ENCODE measurements at regions not wholly inside any gene's neighbourhood (a gene's known extent, or its start where the extent isn't known, plus 50 kb on each side); places are given as distances from the start of the nearest gene placed in this dataset.

GRCh38 chr11:26093206-26093605, 238.7 kb upstream of the ANO3 start:
- H3K27me3 Mint-ChIP-seq: no peaks in the 10 kb centered on the region
- ATAC-seq (replicated peaks; ENCODE audit: extremely low read depth, poor library complexity, severe bottlenecking) (no peak), DNase-seq (ENCODE audit: low spot score in 2 of 2) (no peak)
- no peak overlapping the region for H3K27ac Mint-ChIP-seq (ENCODE audit: low read depth)
- H3K9me3 Mint-ChIP-seq: peaks cover 11% of the 10 kb centered on the region
- no peak overlapping the region for H3K4me3 Mint-ChIP-seq
- H3K36me3 Mint-ChIP-seq (ENCODE audit: insufficient read depth): no peaks in the 10 kb centered on the region
- H3K4me1 Mint-ChIP-seq: no peaks in the 10 kb centered on the region

GRCh38 chr11:26095340-26095739, 236.6 kb upstream of the ANO3 start:
- no peaks in the 10 kb centered on the region for H3K27me3 Mint-ChIP-seq
- ATAC-seq (replicated peaks; ENCODE audit: extremely low read depth, poor library complexity, severe bottlenecking) (no peak), DNase-seq (ENCODE audit: low spot score in 2 of 2) (no peak)
- no peaks in the 10 kb centered on the region for H3K36me3 Mint-ChIP-seq (ENCODE audit: insufficient read depth)
- no peak overlapping the region for H3K4me3 Mint-ChIP-seq
- H3K4me1 Mint-ChIP-seq: no peaks in the 10 kb centered on the region
- no peak overlapping the region for H3K27ac Mint-ChIP-seq (ENCODE audit: low read depth)
- peaks cover 10% of the 10 kb centered on the region for H3K9me3 Mint-ChIP-seq

DNA sequence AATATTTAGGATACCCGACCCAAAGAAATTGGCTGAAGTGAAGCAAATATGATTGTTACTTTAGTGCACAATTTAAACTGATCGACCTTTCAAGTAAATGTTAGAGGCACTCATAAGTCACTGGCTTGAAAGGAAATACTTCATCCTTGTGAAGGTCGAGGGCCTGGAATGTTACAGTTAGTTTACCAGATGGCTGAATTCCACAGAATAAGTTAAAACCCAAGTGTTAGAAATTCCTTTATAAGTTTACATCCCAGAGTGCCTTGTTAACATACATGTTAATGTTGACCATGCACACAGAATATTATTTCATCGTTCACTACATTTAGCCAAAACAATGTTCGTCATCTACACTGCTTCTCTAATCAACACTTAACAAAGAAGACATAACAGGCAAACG, 235.5 kb upstream of the ANO3 start:
- peaks cover 16% of the 10 kb centered on the region for H3K9me3 Mint-ChIP-seq
- H3K4me3 Mint-ChIP-seq: no peak overlapping the region
- no peak for DNase-seq (ENCODE audit: low spot score in 2 of 2)
- no peak for ATAC-seq (replicated peaks; ENCODE audit: extremely low read depth, poor library complexity, severe bottlenecking)
- no peak overlapping the region for H3K27ac Mint-ChIP-seq (ENCODE audit: low read depth)
- H3K4me1 Mint-ChIP-seq: no peaks in the 10 kb centered on the region
- H3K27me3 Mint-ChIP-seq: no peaks in the 10 kb centered on the region
- H3K36me3 Mint-ChIP-seq (ENCODE audit: insufficient read depth): no peaks in the 10 kb centered on the region

DNA sequence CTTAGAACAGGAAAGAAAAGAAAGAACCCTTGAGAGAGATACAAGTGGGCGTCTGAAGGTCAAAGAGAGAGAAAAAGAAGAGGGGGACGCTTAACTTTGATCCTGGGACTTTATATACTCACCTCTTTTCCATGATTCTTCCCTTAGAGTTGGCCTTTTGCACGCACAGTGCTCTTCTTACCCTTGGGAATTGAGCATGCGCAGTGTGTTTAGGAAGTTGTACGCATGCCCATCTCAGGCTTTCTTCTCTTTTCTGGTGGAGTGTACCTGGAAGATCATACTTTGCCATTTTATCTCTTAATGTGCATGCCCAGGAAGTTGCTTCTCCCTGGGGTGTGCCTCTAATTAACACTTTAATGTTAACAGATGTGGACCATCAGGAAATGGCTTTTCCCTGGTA, 229.6 kb upstream of the ANO3 start:
- peaks cover 27% of the 10 kb centered on the region for H3K9me3 Mint-ChIP-seq
- no peaks in the 10 kb centered on the region for H3K4me1 Mint-ChIP-seq
- H3K27ac Mint-ChIP-seq (ENCODE audit: low read depth): no peak overlapping the region
- no peak overlapping the region for H3K4me3 Mint-ChIP-seq
- no peaks in the 10 kb centered on the region for H3K27me3 Mint-ChIP-seq
- DNase-seq (ENCODE audit: low spot score in 2 of 2) (no peak), ATAC-seq (replicated peaks; ENCODE audit: extremely low read depth, poor library complexity, severe bottlenecking) (no peak)
- no peaks in the 10 kb centered on the region for H3K36me3 Mint-ChIP-seq (ENCODE audit: insufficient read depth)

- no peak overlapping the region for H3K27ac Mint-ChIP-seq (ENCODE audit: low read depth)
- H3K4me3 Mint-ChIP-seq: no peak overlapping the region
- ATAC-seq (replicated peaks; ENCODE audit: extremely low read depth, poor library complexity, severe bottlenecking): no peak
- no peaks in the 10 kb centered on the region for H3K36me3 Mint-ChIP-seq (ENCODE audit: insufficient read depth)
- DNase-seq (ENCODE audit: low spot score in 2 of 2): no peak
- no peaks in the 10 kb centered on the region for H3K4me1 Mint-ChIP-seq
- H3K27me3 Mint-ChIP-seq: no peaks in the 10 kb centered on the region
- H3K9me3 Mint-ChIP-seq: peaks cover 27% of the 10 kb centered on the region
Observed at GRCh38 chr11:26105762-26106423, 226.0 kb upstream of the ANO3 start.

- no peak for DNase-seq (ENCODE audit: low spot score in 2 of 2)
- Mint-ChIP-seq H3K9me3 (peaks cover 22% of the 10 kb centered on the region), H3K27me3 (no peaks in the 10 kb centered on the region), H3K4me3 (no peak overlapping the region), H3K36me3 (ENCODE audit: insufficient read depth) (no peaks in the 10 kb centered on the region), H3K27ac (ENCODE audit: low read depth) (no peak overlapping the region), H3K4me1 (no peaks in the 10 kb centered on the region)
- ATAC-seq (replicated peaks; ENCODE audit: extremely low read depth, poor library complexity, severe bottlenecking): no peak
Observed at GRCh38 chr11:26106726-26107125, 225.2 kb upstream of the ANO3 start.

DNA sequence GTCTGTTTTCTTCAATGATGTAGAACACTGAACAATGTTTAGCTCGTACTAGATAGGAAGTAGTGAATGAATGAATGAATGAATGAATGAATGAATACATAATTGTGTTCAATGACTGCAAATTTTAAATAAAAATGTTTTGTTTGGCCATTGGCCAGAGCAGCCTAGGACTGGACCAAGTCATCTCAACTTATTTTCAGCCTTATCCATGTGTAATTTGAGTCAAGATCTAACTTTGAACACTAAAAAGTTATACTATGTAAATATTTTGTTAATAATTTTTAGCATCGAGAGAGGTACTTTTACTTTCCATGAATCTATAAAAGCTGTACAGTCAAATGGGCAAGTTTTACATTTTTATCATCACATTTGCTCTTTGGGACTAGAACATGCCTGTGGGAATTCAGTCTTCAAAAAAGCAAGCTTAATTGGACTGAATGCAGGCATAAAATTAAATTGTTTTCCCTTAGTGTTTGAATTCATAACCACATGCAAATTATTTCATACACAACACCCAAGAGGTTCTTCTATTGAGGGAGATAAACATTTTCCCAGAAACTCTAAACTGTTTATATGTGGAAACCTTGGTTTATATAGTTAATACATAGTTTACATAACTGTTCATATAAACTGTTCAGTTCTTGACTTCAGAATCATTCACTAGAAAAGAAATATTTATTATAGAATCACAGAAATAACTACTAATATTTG, 222.1 kb upstream of the ANO3 start:
- no peak for ATAC-seq (replicated peaks; ENCODE audit: extremely low read depth, poor library complexity, severe bottlenecking)
- no peak for DNase-seq (ENCODE audit: low spot score in 2 of 2)
- Mint-ChIP-seq H3K27me3 (no peaks in the 10 kb centered on the region), H3K36me3 (ENCODE audit: insufficient read depth) (no peaks in the 10 kb centered on the region), H3K9me3 (peaks cover 16% of the 10 kb centered on the region), H3K4me3 (no peak overlapping the region), H3K4me1 (no peaks in the 10 kb centered on the region), H3K27ac (ENCODE audit: low read depth) (no peak overlapping the region)

GRCh38 chr11:26112264-26112663, 219.7 kb upstream of the ANO3 start:
- H3K27ac Mint-ChIP-seq (ENCODE audit: low read depth): no peak overlapping the region
- H3K9me3 Mint-ChIP-seq: peaks cover 11% of the 10 kb centered on the region
- H3K27me3 Mint-ChIP-seq: no peaks in the 10 kb centered on the region
- H3K4me1 Mint-ChIP-seq: no peaks in the 10 kb centered on the region
- no peak overlapping the region for H3K4me3 Mint-ChIP-seq
- ATAC-seq (replicated peaks; ENCODE audit: extremely low read depth, poor library complexity, severe bottlenecking) (no peak), DNase-seq (ENCODE audit: low spot score in 2 of 2) (no peak)
- H3K36me3 Mint-ChIP-seq (ENCODE audit: insufficient read depth): no peaks in the 10 kb centered on the region

GRCh38 chr11:26121466-26121865, 210.5 kb upstream of the ANO3 start:
- H3K4me1 Mint-ChIP-seq: no peaks in the 10 kb centered on the region
- no peaks in the 10 kb centered on the region for H3K36me3 Mint-ChIP-seq (ENCODE audit: insufficient read depth)
- ATAC-seq (replicated peaks; ENCODE audit: extremely low read depth, poor library complexity, severe bottlenecking): no peak
- H3K27ac Mint-ChIP-seq (ENCODE audit: low read depth): no peak overlapping the region
- no peak overlapping the region for H3K4me3 Mint-ChIP-seq
- H3K9me3 Mint-ChIP-seq: peaks cover 7% of the 10 kb centered on the region
- DNase-seq (ENCODE audit: low spot score in 2 of 2): no peak
- H3K27me3 Mint-ChIP-seq: no peaks in the 10 kb centered on the region

DNA sequence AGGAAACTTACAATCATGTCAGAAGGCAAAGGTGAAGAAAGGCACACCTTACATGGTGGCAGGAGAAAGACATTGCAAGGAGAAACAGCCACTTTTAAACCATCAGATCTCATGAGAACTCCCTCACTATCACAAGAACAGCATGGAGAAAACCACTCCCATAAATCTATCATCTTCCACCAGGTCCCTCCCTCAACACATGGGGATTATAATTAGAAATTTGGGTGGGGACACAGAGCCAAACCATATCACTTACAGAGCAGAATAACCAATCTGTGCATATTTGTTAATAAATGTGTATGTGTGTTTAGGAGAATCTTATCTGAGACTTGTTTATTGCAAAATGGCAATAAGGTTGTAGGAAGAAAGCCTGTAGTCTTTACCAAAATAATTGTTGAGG, 205.2 kb upstream of the ANO3 start:
- H3K4me1 Mint-ChIP-seq: no peaks in the 10 kb centered on the region
- DNase-seq (ENCODE audit: low spot score in 2 of 2): no peak
- no peaks in the 10 kb centered on the region for H3K36me3 Mint-ChIP-seq (ENCODE audit: insufficient read depth)
- no peak for ATAC-seq (replicated peaks; ENCODE audit: extremely low read depth, poor library complexity, severe bottlenecking)
- H3K4me3 Mint-ChIP-seq: no peak overlapping the region
- H3K27me3 Mint-ChIP-seq: no peaks in the 10 kb centered on the region
- peaks cover 18% of the 10 kb centered on the region for H3K9me3 Mint-ChIP-seq
- no peak overlapping the region for H3K27ac Mint-ChIP-seq (ENCODE audit: low read depth)

DNA sequence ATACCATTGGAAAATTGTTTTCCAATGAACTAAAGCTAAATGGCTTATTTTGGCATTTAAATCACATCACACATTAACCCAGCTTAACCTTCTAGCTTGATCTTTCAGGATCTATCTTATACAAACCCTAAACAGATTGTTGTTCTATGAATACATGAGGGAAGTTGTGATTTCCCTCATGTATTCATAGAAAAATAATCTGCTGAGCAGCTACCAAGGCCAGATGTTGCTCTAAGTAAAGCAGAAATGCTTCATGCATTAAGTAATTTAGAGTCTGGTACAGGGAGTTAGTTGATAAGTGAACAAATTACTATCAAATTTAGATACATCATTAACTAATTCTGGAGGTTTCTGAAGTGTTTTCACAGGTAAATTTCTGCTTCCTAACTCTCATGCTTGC, 204.6 kb upstream of the ANO3 start:
- no peaks in the 10 kb centered on the region for H3K36me3 Mint-ChIP-seq (ENCODE audit: insufficient read depth)
- H3K4me3 Mint-ChIP-seq: no peak overlapping the region
- H3K27me3 Mint-ChIP-seq: no peaks in the 10 kb centered on the region
- no peak overlapping the region for H3K27ac Mint-ChIP-seq (ENCODE audit: low read depth)
- no peaks in the 10 kb centered on the region for H3K4me1 Mint-ChIP-seq
- peaks cover 20% of the 10 kb centered on the region for H3K9me3 Mint-ChIP-seq
- no peak for ATAC-seq (replicated peaks; ENCODE audit: extremely low read depth, poor library complexity, severe bottlenecking)
- no peak for DNase-seq (ENCODE audit: low spot score in 2 of 2)

DNA sequence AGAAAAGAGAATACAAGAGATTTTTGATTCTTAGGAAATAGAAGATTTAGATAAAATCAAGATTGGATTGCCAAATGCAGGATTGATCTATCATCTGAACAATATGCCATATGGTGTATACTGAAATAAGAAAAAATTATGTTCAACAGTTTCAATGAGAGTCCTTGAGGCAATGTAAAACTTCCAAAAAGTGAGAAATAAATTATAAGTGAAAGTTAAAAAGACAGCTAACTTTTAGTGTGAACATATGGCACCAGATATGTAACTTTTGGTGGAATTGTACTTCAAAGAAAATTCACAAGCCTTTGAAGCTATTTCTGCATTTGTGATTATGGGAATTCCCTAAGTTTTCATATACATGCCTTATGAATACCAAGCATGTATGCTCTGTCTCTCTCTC, 200.5 kb upstream of the ANO3 start:
- H3K36me3 Mint-ChIP-seq (ENCODE audit: insufficient read depth): no peaks in the 10 kb centered on the region
- H3K9me3 Mint-ChIP-seq: peaks cover 29% of the 10 kb centered on the region
- no peak for ATAC-seq (replicated peaks; ENCODE audit: extremely low read depth, poor library complexity, severe bottlenecking)
- H3K27me3 Mint-ChIP-seq: no peaks in the 10 kb centered on the region
- H3K4me1 Mint-ChIP-seq: no peaks in the 10 kb centered on the region
- no peak overlapping the region for H3K27ac Mint-ChIP-seq (ENCODE audit: low read depth)
- no peak for DNase-seq (ENCODE audit: low spot score in 2 of 2)
- no peak overlapping the region for H3K4me3 Mint-ChIP-seq

- DNase-seq (ENCODE audit: low spot score in 2 of 2) (no peak), ATAC-seq (replicated peaks; ENCODE audit: extremely low read depth, poor library complexity, severe bottlenecking) (no peak)
- no peaks in the 10 kb centered on the region for H3K27me3 Mint-ChIP-seq
- no peaks in the 10 kb centered on the region for H3K36me3 Mint-ChIP-seq (ENCODE audit: insufficient read depth)
- no peak overlapping the region for H3K27ac Mint-ChIP-seq (ENCODE audit: low read depth)
- H3K4me1 Mint-ChIP-seq: no peaks in the 10 kb centered on the region
- peaks cover 19% of the 10 kb centered on the region for H3K9me3 Mint-ChIP-seq
- no peak overlapping the region for H3K4me3 Mint-ChIP-seq
Observed at GRCh38 chr11:26134053-26134452, 197.9 kb upstream of the ANO3 start.
